ENCODE measurements at regions not wholly inside any gene's neighbourhood (a gene's known extent, or its start where the extent isn't known, plus 50 kb on each side); places are given as distances from the start of the nearest gene placed in this dataset.

- DNase-seq (no peak), ATAC-seq (no peak)
- Mint-ChIP-seq H3K4me1 (no peaks in the 10 kb centered on the region), H3K27ac (no peak overlapping the region), H3K4me3 (no peak overlapping the region), H3K36me3 (ENCODE audit: low read depth) (no peaks in the 10 kb centered on the region), H3K27me3 (no peaks in the 10 kb centered on the region)
- H3K9me3 ChIP-seq (ENCODE audit: control insufficient read depth, low read length, poor library complexity, severe bottlenecking): no peaks in the 10 kb centered on the region
These were observed 588.6 kb upstream of the GRAMD2B start for GRCh38 chr5:125834438-125835115.

GRCh38 chr5:125835293-125836172, 587.7 kb upstream of the GRAMD2B start:
- H3K4me3 Mint-ChIP-seq: no peak overlapping the region
- H3K27me3 Mint-ChIP-seq: no peaks in the 10 kb centered on the region
- DNase-seq: no peak
- H3K4me1 Mint-ChIP-seq: no peaks in the 10 kb centered on the region
- ATAC-seq: no peak
- H3K27ac Mint-ChIP-seq: no peak overlapping the region
- no peaks in the 10 kb centered on the region for H3K36me3 Mint-ChIP-seq (ENCODE audit: low read depth)
- no peaks in the 10 kb centered on the region for H3K9me3 ChIP-seq (ENCODE audit: control insufficient read depth, low read length, poor library complexity, severe bottlenecking)

GRCh38 chr5:125836256-125836655, 587.0 kb upstream of the GRAMD2B start:
- Mint-ChIP-seq H3K4me1 (no peaks in the 10 kb centered on the region), H3K4me3 (no peak overlapping the region), H3K36me3 (ENCODE audit: low read depth) (no peaks in the 10 kb centered on the region), H3K27ac (no peak overlapping the region), H3K27me3 (no peaks in the 10 kb centered on the region)
- no peak for DNase-seq
- no peaks in the 10 kb centered on the region for H3K9me3 ChIP-seq (ENCODE audit: control insufficient read depth, low read length, poor library complexity, severe bottlenecking)
- no peak for ATAC-seq

- H3K27me3 Mint-ChIP-seq: no peaks in the 10 kb centered on the region
- no peak overlapping the region for H3K27ac Mint-ChIP-seq
- H3K9me3 ChIP-seq (ENCODE audit: control insufficient read depth, low read length, poor library complexity, severe bottlenecking): no peaks in the 10 kb centered on the region
- no peaks in the 10 kb centered on the region for H3K4me1 Mint-ChIP-seq
- no peak overlapping the region for H3K4me3 Mint-ChIP-seq
- no peaks in the 10 kb centered on the region for H3K36me3 Mint-ChIP-seq (ENCODE audit: low read depth)
- ATAC-seq (no peak), DNase-seq (no peak)
These were observed 585.3 kb upstream of the GRAMD2B start for GRCh38 chr5:125837866-125838265.

GRCh38 chr5:125847561-125847960, 575.6 kb upstream of the GRAMD2B start:
- no peak for DNase-seq
- H3K9me3 ChIP-seq (ENCODE audit: control insufficient read depth, low read length, poor library complexity, severe bottlenecking): no peaks in the 10 kb centered on the region
- no peak for ATAC-seq
- Mint-ChIP-seq H3K27ac (no peak overlapping the region), H3K27me3 (no peaks in the 10 kb centered on the region), H3K4me3 (no peak overlapping the region), H3K4me1 (no peaks in the 10 kb centered on the region), H3K36me3 (ENCODE audit: low read depth) (no peaks in the 10 kb centered on the region)

GRCh38 chr5:125848751-125849150, 574.5 kb upstream of the GRAMD2B start:
- Mint-ChIP-seq H3K27me3 (no peaks in the 10 kb centered on the region), H3K4me3 (no peak overlapping the region), H3K27ac (no peak overlapping the region), H3K4me1 (no peaks in the 10 kb centered on the region), H3K36me3 (ENCODE audit: low read depth) (no peaks in the 10 kb centered on the region)
- ATAC-seq (no peak), DNase-seq (no peak)
- H3K9me3 ChIP-seq (ENCODE audit: control insufficient read depth, low read length, poor library complexity, severe bottlenecking): no peaks in the 10 kb centered on the region

- Mint-ChIP-seq H3K36me3 (ENCODE audit: low read depth) (no peaks in the 10 kb centered on the region), H3K4me3 (no peak overlapping the region), H3K27me3 (no peaks in the 10 kb centered on the region), H3K27ac (no peak overlapping the region), H3K4me1 (no peaks in the 10 kb centered on the region)
- DNase-seq (no peak), ATAC-seq (no peak)
- H3K9me3 ChIP-seq (ENCODE audit: control insufficient read depth, low read length, poor library complexity, severe bottlenecking): no peaks in the 10 kb centered on the region
These were observed 566.3 kb upstream of the GRAMD2B start for GRCh38 chr5:125856949-125857348.

- DNase-seq (no peak), ATAC-seq (no peak)
- Mint-ChIP-seq H3K4me1 (no peaks in the 10 kb centered on the region), H3K36me3 (ENCODE audit: low read depth) (no peaks in the 10 kb centered on the region), H3K27ac (no peak overlapping the region), H3K27me3 (no peaks in the 10 kb centered on the region), H3K4me3 (no peak overlapping the region)
- no peaks in the 10 kb centered on the region for H3K9me3 ChIP-seq (ENCODE audit: control insufficient read depth, low read length, poor library complexity, severe bottlenecking)
These were observed 559.6 kb upstream of the GRAMD2B start for GRCh38 chr5:125863579-125863978.

- no peaks in the 10 kb centered on the region for H3K36me3 Mint-ChIP-seq (ENCODE audit: low read depth)
- no peaks in the 10 kb centered on the region for H3K27me3 Mint-ChIP-seq
- ATAC-seq (no peak), DNase-seq (no peak)
- no peak overlapping the region for H3K4me3 Mint-ChIP-seq
- H3K4me1 Mint-ChIP-seq: no peaks in the 10 kb centered on the region
- no peak overlapping the region for H3K27ac Mint-ChIP-seq
- no peaks in the 10 kb centered on the region for H3K9me3 ChIP-seq (ENCODE audit: control insufficient read depth, low read length, poor library complexity, severe bottlenecking)
These were observed 557.9 kb upstream of the GRAMD2B start for GRCh38 chr5:125865166-125865815.

- no peak overlapping the region for H3K27ac Mint-ChIP-seq
- no peaks in the 10 kb centered on the region for H3K36me3 Mint-ChIP-seq (ENCODE audit: low read depth)
- H3K4me3 Mint-ChIP-seq: no peak overlapping the region
- no peaks in the 10 kb centered on the region for H3K9me3 ChIP-seq (ENCODE audit: control insufficient read depth, low read length, poor library complexity, severe bottlenecking)
- DNase-seq (no peak), ATAC-seq (no peak)
- H3K27me3 Mint-ChIP-seq: no peaks in the 10 kb centered on the region
- H3K4me1 Mint-ChIP-seq: no peaks in the 10 kb centered on the region
These were observed 555.2 kb upstream of the GRAMD2B start for GRCh38 chr5:125868036-125868435.

GRCh38 chr5:125870256-125870655, 553.0 kb upstream of the GRAMD2B start:
- Mint-ChIP-seq H3K4me1 (no peaks in the 10 kb centered on the region), H3K36me3 (ENCODE audit: low read depth) (no peaks in the 10 kb centered on the region), H3K27ac (no peak overlapping the region), H3K4me3 (no peak overlapping the region), H3K27me3 (no peaks in the 10 kb centered on the region)
- DNase-seq (no peak), ATAC-seq (no peak)
- no peaks in the 10 kb centered on the region for H3K9me3 ChIP-seq (ENCODE audit: control insufficient read depth, low read length, poor library complexity, severe bottlenecking)

GRCh38 chr5:125874057-125874456, 549.2 kb upstream of the GRAMD2B start:
- no peaks in the 10 kb centered on the region for H3K27me3 Mint-ChIP-seq
- no peak overlapping the region for H3K27ac Mint-ChIP-seq
- H3K4me1 Mint-ChIP-seq: no peaks in the 10 kb centered on the region
- H3K4me3 Mint-ChIP-seq: no peak overlapping the region
- H3K9me3 ChIP-seq (ENCODE audit: control insufficient read depth, low read length, poor library complexity, severe bottlenecking): no peaks in the 10 kb centered on the region
- H3K36me3 Mint-ChIP-seq (ENCODE audit: low read depth): no peaks in the 10 kb centered on the region
- no peak for DNase-seq
- ATAC-seq: no peak

GRCh38 chr5:125874717-125875116, 548.5 kb upstream of the GRAMD2B start:
- H3K27me3 Mint-ChIP-seq: no peaks in the 10 kb centered on the region

More at GRCh38 chr5:125874717-125875116, 548.5 kb upstream of the GRAMD2B start:
- Mint-ChIP-seq H3K4me1 (no peaks in the 10 kb centered on the region), H3K27ac (no peak overlapping the region), H3K36me3 (ENCODE audit: low read depth) (no peaks in the 10 kb centered on the region), H3K4me3 (no peak overlapping the region)
- DNase-seq (no peak), ATAC-seq (no peak)
- no peaks in the 10 kb centered on the region for H3K9me3 ChIP-seq (ENCODE audit: control insufficient read depth, low read length, poor library complexity, severe bottlenecking)
